Panc1 (cell line): ENCODE measurements at regions not wholly inside any gene's neighbourhood (a gene's known extent, or its start where the extent isn't known, plus 50 kb on each side); places are given as distances from the start of the nearest gene placed in this dataset.

ENCODE experiments used
- ATAC-seq: fragments of 200-7000 bp; cut with Tn5 transposase; 2 replicates; pipeline ENCODE4 v1.9.1; 2020; ENCODE audit warnings: mild to moderate bottlenecking, moderate library complexity
- BruUV-seq: library from RNA; stranded (reverse); fragments of 400-500 nt; replicated peaks from 2 replicates; lab custom pipeline; 2021; lab: Mats Ljungman, UMichigan
- CTCF ChIA-PET: fragments of 300-600 bp; sonication (Branson Sonifier 250); formaldehyde crosslinking; loops from one replicate; lab custom pipeline; 2022; ENCODE audit warnings: antibody characterized with exemption; lab: Charles Lee
- POLR2A ChIA-PET: fragments of 300-600 bp; sonication (Branson Sonifier 250); formaldehyde crosslinking; loops from one replicate; lab custom pipeline; 2022; ENCODE audit warnings: antibody characterized with exemption; lab: Charles Lee
- DNase-seq: peaks from one replicate; pipeline ENCODE4 v3.0.0-alpha.2; 2010; ENCODE audit warnings: low read depth, low spot score
- H3K27ac ChIP-seq: 2 replicates; pipeline ENCODE4 v1.5.1; 2011; ENCODE audit warnings: mild to moderate bottlenecking, low read length, inconsistent platforms
- H3K27me3 ChIP-seq: fragments of 200-500 bp; sonication (Bioruptor generic); 2 replicates; pipeline ENCODE4 v1.6.0; 2014; ENCODE audit warnings: low read length, inconsistent platforms; ENCODE audit not compliant: control insufficient read depth, insufficient read depth
- H3K36me3 ChIP-seq: fragments of 200-500 bp; sonication (Bioruptor generic); 2 replicates; pipeline ENCODE4 v1.5.1; 2014; ENCODE audit warnings: inconsistent platforms, mild to moderate bottlenecking, low read length, moderate library complexity; ENCODE audit not compliant: control insufficient read depth, insufficient read depth
- H3K4me1 ChIP-seq: 2 replicates; pipeline ENCODE4 v1.5.1; 2011; ENCODE audit warnings: inconsistent platforms, mild to moderate bottlenecking, low read length, moderate library complexity; ENCODE audit not compliant: control insufficient read depth, insufficient read depth
- H3K4me3 ChIP-seq, 2 experiments: 2 replicates each; pipeline ENCODE4 v1.5.1; 2011 to 2012; ENCODE audit warnings: low read depth in 2 of 2, low read length in 2 of 2, mild to moderate bottlenecking in 2 of 2, inconsistent platforms in 1 of 2, moderate library complexity in 1 of 2
- H3K9me3 ChIP-seq: fragments of 200-500 bp; sonication (Bioruptor generic); 2 replicates; pipeline ENCODE4 v1.5.1; 2014; ENCODE audit warnings: low read depth, mild to moderate bottlenecking, inconsistent platforms, low read length, moderate library complexity; ENCODE audit not compliant: control insufficient read depth, insufficient read depth
- POLR2AphosphoS5 ChIP-seq: IDR thresholded peaks from 2 replicates; pipeline ENCODE4 v1.6.1; 2012; ENCODE audit warnings: mild to moderate bottlenecking, low read depth, low read length, moderate library complexity
- SIN3A ChIP-seq: IDR thresholded peaks from 2 replicates; pipeline ENCODE4 v1.6.1; 2012; ENCODE audit warnings: low read depth, mild to moderate bottlenecking, low read length, moderate library complexity, borderline replicate concordance; ENCODE audit not compliant: insufficient read depth
- TCF7L2 ChIP-seq: IDR thresholded peaks from 2 replicates; pipeline ENCODE4 v1.6.1; 2011; ENCODE audit warnings: mild to moderate bottlenecking, low read depth, low read length, inconsistent platforms
- in situ Hi-C: cut with HindIII; loops from 2 replicates; pipeline ENCODE4 v1.10.0; 2016; ENCODE audit warnings: low sequenced_read_pairs, low pct_unique_long_range_greater_than_20kb
- intact Hi-C: fragments of 100-400 bp; cut with micrococcal nuclease; formaldehyde crosslinking; loops from one replicate; pipeline ENCODE4 v1.10.0; 2022; ENCODE audit not compliant: unreplicated experiment
- TF ChIP-seq, protein P1 (sequence below), 2 experiments: IDR thresholded peaks; 2 replicates each; pipeline ENCODE4 v1.6.1; 2011 to 2012; ENCODE audit warnings: low read depth in 2 of 2, control low read depth in 1 of 2, low read length in 1 of 2, mild to moderate bottlenecking in 1 of 2, moderate library complexity in 1 of 2; ENCODE audit not compliant: insufficient read depth in 1 of 2
- TF ChIP-seq, protein P2 (sequence below): fragments of 450-650 bp; IDR thresholded peaks from 2 replicates; pipeline ENCODE4 v1.5.1; 2017; ENCODE audit warnings: mild to moderate bottlenecking

DNA sequence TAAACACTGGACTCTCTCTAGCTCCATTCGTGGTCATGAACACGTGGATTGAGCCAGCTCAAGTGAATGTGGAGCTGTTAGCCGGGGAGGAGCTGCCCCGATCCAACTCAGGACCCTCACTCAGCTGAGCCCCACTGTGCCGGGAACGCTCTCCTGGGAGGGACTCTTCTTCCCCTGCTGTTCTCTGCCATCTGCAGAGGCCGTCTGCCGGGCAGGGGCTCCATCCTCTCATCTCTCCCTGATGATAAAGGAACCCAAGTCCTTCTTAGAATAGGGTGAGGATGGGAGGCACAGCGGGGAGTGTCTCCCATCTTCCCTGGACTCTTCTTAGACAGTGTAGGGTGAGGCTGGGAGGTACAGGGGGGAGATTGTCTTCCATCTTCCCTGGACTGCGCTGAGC, 120.5 kb upstream of the IRX4 start:
- intact Hi-C loops, result no loop called here
- DNase-seq (no peak), ATAC-seq (no peak)
- BruUV-seq, result no TSS peak
- CTCF ChIA-PET, result no interaction called here
- Histone ChIP-seq H3K27ac (no peak overlapping the region), H3K27me3 (peaks cover 18% of the 10 kb centered on the region), H3K4me3 (no peak overlapping the region), H3K9me3 (no peaks in the 10 kb centered on the region), H3K36me3 (no peaks in the 10 kb centered on the region), H3K4me1 (no peaks in the 10 kb centered on the region)
- POLR2A ChIA-PET, result no interaction called here
- TF ChIP-seq, protein P1, sequence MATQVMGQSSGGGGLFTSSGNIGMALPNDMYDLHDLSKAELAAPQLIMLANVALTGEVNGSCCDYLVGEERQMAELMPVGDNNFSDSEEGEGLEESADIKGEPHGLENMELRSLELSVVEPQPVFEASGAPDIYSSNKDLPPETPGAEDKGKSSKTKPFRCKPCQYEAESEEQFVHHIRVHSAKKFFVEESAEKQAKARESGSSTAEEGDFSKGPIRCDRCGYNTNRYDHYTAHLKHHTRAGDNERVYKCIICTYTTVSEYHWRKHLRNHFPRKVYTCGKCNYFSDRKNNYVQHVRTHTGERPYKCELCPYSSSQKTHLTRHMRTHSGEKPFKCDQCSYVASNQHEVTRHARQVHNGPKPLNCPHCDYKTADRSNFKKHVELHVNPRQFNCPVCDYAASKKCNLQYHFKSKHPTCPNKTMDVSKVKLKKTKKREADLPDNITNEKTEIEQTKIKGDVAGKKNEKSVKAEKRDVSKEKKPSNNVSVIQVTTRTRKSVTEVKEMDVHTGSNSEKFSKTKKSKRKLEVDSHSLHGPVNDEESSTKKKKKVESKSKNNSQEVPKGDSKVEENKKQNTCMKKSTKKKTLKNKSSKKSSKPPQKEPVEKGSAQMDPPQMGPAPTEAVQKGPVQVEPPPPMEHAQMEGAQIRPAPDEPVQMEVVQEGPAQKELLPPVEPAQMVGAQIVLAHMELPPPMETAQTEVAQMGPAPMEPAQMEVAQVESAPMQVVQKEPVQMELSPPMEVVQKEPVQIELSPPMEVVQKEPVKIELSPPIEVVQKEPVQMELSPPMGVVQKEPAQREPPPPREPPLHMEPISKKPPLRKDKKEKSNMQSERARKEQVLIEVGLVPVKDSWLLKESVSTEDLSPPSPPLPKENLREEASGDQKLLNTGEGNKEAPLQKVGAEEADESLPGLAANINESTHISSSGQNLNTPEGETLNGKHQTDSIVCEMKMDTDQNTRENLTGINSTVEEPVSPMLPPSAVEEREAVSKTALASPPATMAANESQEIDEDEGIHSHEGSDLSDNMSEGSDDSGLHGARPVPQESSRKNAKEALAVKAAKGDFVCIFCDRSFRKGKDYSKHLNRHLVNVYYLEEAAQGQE (IDR thresholded peaks at IDR 0.05; ENCODE audit: insufficient read depth in 1 of 2, low read depth in 2 of 2, low read length in 1 of 2), result no peak
- TF ChIP-seq SIN3A (no peak), TCF7L2 (no peak), POLR2AphosphoS5 (no peak)
- TF ChIP-seq, protein P2, sequence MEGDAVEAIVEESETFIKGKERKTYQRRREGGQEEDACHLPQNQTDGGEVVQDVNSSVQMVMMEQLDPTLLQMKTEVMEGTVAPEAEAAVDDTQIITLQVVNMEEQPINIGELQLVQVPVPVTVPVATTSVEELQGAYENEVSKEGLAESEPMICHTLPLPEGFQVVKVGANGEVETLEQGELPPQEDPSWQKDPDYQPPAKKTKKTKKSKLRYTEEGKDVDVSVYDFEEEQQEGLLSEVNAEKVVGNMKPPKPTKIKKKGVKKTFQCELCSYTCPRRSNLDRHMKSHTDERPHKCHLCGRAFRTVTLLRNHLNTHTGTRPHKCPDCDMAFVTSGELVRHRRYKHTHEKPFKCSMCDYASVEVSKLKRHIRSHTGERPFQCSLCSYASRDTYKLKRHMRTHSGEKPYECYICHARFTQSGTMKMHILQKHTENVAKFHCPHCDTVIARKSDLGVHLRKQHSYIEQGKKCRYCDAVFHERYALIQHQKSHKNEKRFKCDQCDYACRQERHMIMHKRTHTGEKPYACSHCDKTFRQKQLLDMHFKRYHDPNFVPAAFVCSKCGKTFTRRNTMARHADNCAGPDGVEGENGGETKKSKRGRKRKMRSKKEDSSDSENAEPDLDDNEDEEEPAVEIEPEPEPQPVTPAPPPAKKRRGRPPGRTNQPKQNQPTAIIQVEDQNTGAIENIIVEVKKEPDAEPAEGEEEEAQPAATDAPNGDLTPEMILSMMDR, result no peak
- in situ Hi-C loops, result no loop called here

DNA sequence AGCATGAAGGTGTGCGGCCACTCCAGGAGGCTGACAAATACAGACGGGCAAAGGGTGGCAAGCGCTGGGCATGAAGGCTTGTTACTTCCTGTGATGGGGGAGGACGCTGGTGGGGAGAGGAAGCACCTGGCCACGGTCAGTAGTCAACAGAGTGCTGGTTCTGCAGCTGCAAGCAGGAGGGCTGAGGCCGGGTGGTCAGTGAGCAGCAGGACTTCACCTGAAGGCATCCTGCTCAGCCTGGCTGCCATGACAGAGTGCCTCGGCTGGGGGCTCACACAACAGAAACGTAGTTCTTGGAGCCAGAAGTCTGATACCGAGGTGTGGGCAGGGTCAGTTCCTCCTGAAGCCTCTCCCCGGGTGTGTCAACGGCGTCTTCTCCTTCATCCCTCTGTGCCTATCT, 118.6 kb upstream of the IRX4 start:
- Histone ChIP-seq H3K4me1 (no peaks in the 10 kb centered on the region), H3K9me3 (no peaks in the 10 kb centered on the region), H3K4me3 (no peak overlapping the region), H3K27me3 (peaks cover 27% of the 10 kb centered on the region), H3K36me3 (no peaks in the 10 kb centered on the region; the same call in 1 of the 2 replicates), H3K27ac (no peak overlapping the region)
- TF ChIP-seq SIN3A (no peak), POLR2AphosphoS5 (no peak), TCF7L2 (no peak)
- TF ChIP-seq, protein P1 (IDR thresholded peaks at IDR 0.05; ENCODE audit: insufficient read depth in 1 of 2, low read depth in 2 of 2, low read length in 1 of 2), result no peak
- TF ChIP-seq, protein P2, result no peak
- ChIA-PET POLR2A (no interaction called here), CTCF (no interaction called here)
- ATAC-seq, result no peak
- in situ Hi-C loops (no loop called here), intact Hi-C loops (no loop called here)
- no TSS peak for BruUV-seq
- no peak for DNase-seq
